ENCODE measurements at regions not wholly inside any gene's neighbourhood (a gene's known extent, or its start where the extent isn't known, plus 50 kb on each side); places are given as distances from the start of the nearest gene placed in this dataset.
"Not testable (repeated sequence)": the region's sequence is repeated elsewhere in the genome, so short reads cannot be mapped to it uniquely, and the experiment has no call there.

- no peak overlapping the region for H3K4me3 ChIP-seq
- H3K4me1 ChIP-seq, result no peaks in the 10 kb centered on the region
- no peaks in the 10 kb centered on the region for H3K27me3 ChIP-seq (ENCODE audit: low read depth)
- intact Hi-C loops (cut with micrococcal nuclease), result no loop called here
- DNase-seq, result no peak
- no peaks in the 10 kb centered on the region for H3K36me3 ChIP-seq
- H3K9me3 ChIP-seq (replicated peaks), result peaks cover 32% of the 10 kb centered on the region
- no peak overlapping the region for H3K27ac ChIP-seq (replicated peaks)
- TF ChIP-seq CTCF (IDR thresholded peaks at IDR 0.05; ENCODE audit: borderline replicate concordance), result no peak
Observed at GRCh38 chr9:28464481-28465216, 891.4 kb upstream of the C9orf72 start.

GRCh38 chr9:28471261-28471660, 898.0 kb upstream of the C9orf72 start:
- H3K36me3 ChIP-seq, result no peaks in the 10 kb centered on the region
- no peak overlapping the region for H3K27ac ChIP-seq (replicated peaks)
- H3K4me3 ChIP-seq, result no peak overlapping the region
- DNase-seq, result no peak
- H3K27me3 ChIP-seq (ENCODE audit: low read depth), result no peaks in the 10 kb centered on the region
- TF ChIP-seq CTCF (IDR thresholded peaks at IDR 0.05; ENCODE audit: borderline replicate concordance), result no peak
- H3K4me1 ChIP-seq, result no peaks in the 10 kb centered on the region
- H3K9me3 ChIP-seq (replicated peaks), result peaks cover 45% of the 10 kb centered on the region
- intact Hi-C loops (cut with micrococcal nuclease), result no loop called here

- intact Hi-C loops (cut with micrococcal nuclease), result no loop called here
- H3K4me1 ChIP-seq, result no peaks in the 10 kb centered on the region
- peaks cover 11% of the 10 kb centered on the region for H3K9me3 ChIP-seq (replicated peaks)
- no peak overlapping the region for H3K27ac ChIP-seq (replicated peaks)
- no peak for TF ChIP-seq CTCF (IDR thresholded peaks at IDR 0.05; ENCODE audit: borderline replicate concordance)
- DNase-seq, result no peak
- H3K36me3 ChIP-seq, result no peaks in the 10 kb centered on the region
- H3K4me3 ChIP-seq, result no peak overlapping the region
- no peaks in the 10 kb centered on the region for H3K27me3 ChIP-seq (ENCODE audit: low read depth)
Observed at GRCh38 chr9:28487561-28487960, 914.3 kb upstream of the C9orf72 start.

GRCh38 chr9:28491121-28491520, 917.8 kb upstream of the C9orf72 start:
- intact Hi-C loops (cut with micrococcal nuclease), result no loop called here
- TF ChIP-seq CTCF (IDR thresholded peaks at IDR 0.05; ENCODE audit: borderline replicate concordance), result no peak
- no peaks in the 10 kb centered on the region for H3K36me3 ChIP-seq
- peaks cover 29% of the 10 kb centered on the region for H3K9me3 ChIP-seq (replicated peaks)
- H3K4me1 ChIP-seq, result no peaks in the 10 kb centered on the region
- no peaks in the 10 kb centered on the region for H3K27me3 ChIP-seq (ENCODE audit: low read depth)
- H3K27ac ChIP-seq (replicated peaks), result no peak overlapping the region
- H3K4me3 ChIP-seq, result no peak overlapping the region
- DNase-seq, result no peak

- H3K27ac ChIP-seq (replicated peaks); DNase-seq; H3K4me1 ChIP-seq; H3K36me3 ChIP-seq; H3K27me3 ChIP-seq (ENCODE audit: low read depth); H3K4me3 ChIP-seq; intact Hi-C loops (cut with micrococcal nuclease): not testable (repeated sequence)
- peaks cover 38% of the 10 kb centered on the region for H3K9me3 ChIP-seq (replicated peaks)
Observed at GRCh38 chr9:28498168-28498567, 924.9 kb upstream of the C9orf72 start.

GRCh38 chr9:28502189-28502588, 928.9 kb upstream of the C9orf72 start:
- intact Hi-C loops (cut with micrococcal nuclease), result no loop called here
- DNase-seq, result no peak
- no peak for TF ChIP-seq CTCF (IDR thresholded peaks at IDR 0.05; ENCODE audit: borderline replicate concordance)

More at GRCh38 chr9:28502189-28502588, 928.9 kb upstream of the C9orf72 start:
- Histone ChIP-seq H3K4me3 (no peak overlapping the region), H3K27ac (replicated peaks) (no peak overlapping the region), H3K9me3 (replicated peaks) (peaks cover 13% of the 10 kb centered on the region), H3K27me3 (ENCODE audit: low read depth) (no peaks in the 10 kb centered on the region), H3K36me3 (no peaks in the 10 kb centered on the region), H3K4me1 (no peaks in the 10 kb centered on the region)

Data from left ventricle myocardium inferior (tissue), 1 donor.